ENCODE measurements at regions not wholly inside any gene's neighbourhood (a gene's known extent, or its start where the extent isn't known, plus 50 kb on each side); places are given as distances from the start of the nearest gene placed in this dataset.

DNA sequence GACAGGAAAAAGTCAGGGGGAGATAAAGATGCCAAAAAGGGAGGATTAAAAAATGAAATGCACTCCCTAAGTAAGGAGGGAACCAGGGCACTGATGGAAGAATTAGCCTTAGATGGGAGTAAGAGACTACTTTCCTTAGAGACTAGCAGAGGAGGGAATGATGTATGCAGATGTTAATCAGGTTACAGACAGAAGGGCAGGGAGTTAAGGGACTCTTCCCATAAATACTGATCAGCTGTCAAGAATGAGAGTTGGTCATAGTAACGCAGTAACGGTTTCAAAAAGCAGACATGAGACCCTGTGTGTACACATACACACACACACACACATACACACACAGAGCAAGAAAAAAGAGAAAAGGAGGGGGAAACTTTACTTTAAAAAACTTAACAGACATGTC, 93.4 kb downstream of the PHLDA1 start:
- Mint-ChIP-seq H3K27me3 (ENCODE audit: insufficient read depth) (peaks cover 4% of the 10 kb centered on the region), H3K9me3 (no peaks in the 10 kb centered on the region), H3K36me3 (ENCODE audit: low read depth) (no peaks in the 10 kb centered on the region), H3K27ac (no peak overlapping the region), H3K4me1 (ENCODE audit: low read depth) (peaks cover 17% of the 10 kb centered on the region), H3K4me3 (no peak overlapping the region)
- DNase-seq (ENCODE audit: low spot score): no peak
- intact Hi-C loops (cut with micrococcal nuclease): no loop called here

- Mint-ChIP-seq H3K9me3 (no peaks in the 10 kb centered on the region), H3K27ac (no peak overlapping the region), H3K4me1 (ENCODE audit: low read depth) (peaks cover 24% of the 10 kb centered on the region), H3K36me3 (ENCODE audit: low read depth) (no peaks in the 10 kb centered on the region), H3K4me3 (no peak overlapping the region), H3K27me3 (ENCODE audit: insufficient read depth) (peaks cover 4% of the 10 kb centered on the region)
- no peak for DNase-seq (ENCODE audit: low spot score)
- intact Hi-C loops (cut with micrococcal nuclease): no loop called here
Observed at GRCh38 chr12:75937486-75937885, 94.1 kb downstream of the PHLDA1 start.

- Mint-ChIP-seq H3K9me3 (no peaks in the 10 kb centered on the region), H3K27ac (no peak overlapping the region), H3K4me3 (no peak overlapping the region), H3K4me1 (ENCODE audit: low read depth) (peaks cover 30% of the 10 kb centered on the region), H3K27me3 (ENCODE audit: insufficient read depth) (peaks cover 4% of the 10 kb centered on the region), H3K36me3 (ENCODE audit: low read depth) (no peaks in the 10 kb centered on the region)
- no peak for DNase-seq (ENCODE audit: low spot score)
- intact Hi-C loops (cut with micrococcal nuclease): no loop called here
Observed at GRCh38 chr12:75936515-75937440, 94.8 kb downstream of the PHLDA1 start.

GRCh38 chr12:75935539-75936242, 95.9 kb downstream of the PHLDA1 start:
- peaks cover 4% of the 10 kb centered on the region for H3K27me3 Mint-ChIP-seq (ENCODE audit: insufficient read depth)
- peaks cover 30% of the 10 kb centered on the region for H3K4me1 Mint-ChIP-seq (ENCODE audit: low read depth)
- no peaks in the 10 kb centered on the region for H3K9me3 Mint-ChIP-seq
- no peak for DNase-seq (ENCODE audit: low spot score)
- H3K36me3 Mint-ChIP-seq (ENCODE audit: low read depth): no peaks in the 10 kb centered on the region
- H3K4me3 Mint-ChIP-seq: no peak overlapping the region
- H3K27ac Mint-ChIP-seq: peak overlapping the region; percentile 89
- intact Hi-C loops (cut with micrococcal nuclease): loop anchor here (2.0 kb wide), 2 partner anchors 295 to 409 kb away; no protein-coding TSS in a partner anchor

- peaks cover 49% of the 10 kb centered on the region for H3K4me1 Mint-ChIP-seq (ENCODE audit: low read depth)
- peak overlapping the region; percentile 89 for H3K27ac Mint-ChIP-seq
- DNase-seq (ENCODE audit: low spot score): no peak
- H3K4me3 Mint-ChIP-seq: no peak overlapping the region
- no peaks in the 10 kb centered on the region for H3K36me3 Mint-ChIP-seq (ENCODE audit: low read depth)
- H3K9me3 Mint-ChIP-seq: peaks cover 3% of the 10 kb centered on the region
- intact Hi-C loops (cut with micrococcal nuclease): loop anchor here (5.0 kb wide), 3 partner anchors 56 to 601 kb away; partner anchors contain the start of genes CAPS2 and GLIPR1L1
- peaks cover 4% of the 10 kb centered on the region for H3K27me3 Mint-ChIP-seq (ENCODE audit: insufficient read depth)
Observed at GRCh38 chr12:75933101-75933500, 98.5 kb downstream of the PHLDA1 start.

- peaks cover 49% of the 10 kb centered on the region for H3K4me1 Mint-ChIP-seq (ENCODE audit: low read depth)
- DNase-seq (ENCODE audit: low spot score): no peak
- no peak overlapping the region for H3K4me3 Mint-ChIP-seq
- peaks cover 4% of the 10 kb centered on the region for H3K27me3 Mint-ChIP-seq (ENCODE audit: insufficient read depth)
- no peaks in the 10 kb centered on the region for H3K36me3 Mint-ChIP-seq (ENCODE audit: low read depth)
- peaks cover 7% of the 10 kb centered on the region for H3K9me3 Mint-ChIP-seq
- intact Hi-C loops (cut with micrococcal nuclease): loop anchor here (5.0 kb wide), 3 partner anchors 55 to 600 kb away; partner anchors contain the start of genes CAPS2 and GLIPR1L1
- no peak overlapping the region for H3K27ac Mint-ChIP-seq
Observed at GRCh38 chr12:75932241-75932640, 99.3 kb downstream of the PHLDA1 start.

- Mint-ChIP-seq H3K27me3 (ENCODE audit: insufficient read depth) (peaks cover 1% of the 10 kb centered on the region), H3K9me3 (peaks cover 41% of the 10 kb centered on the region), H3K36me3 (ENCODE audit: low read depth) (peaks cover 15% of the 10 kb centered on the region), H3K4me3 (no peak overlapping the region), H3K27ac (peak overlapping the region; percentile 67), H3K4me1 (ENCODE audit: low read depth) (peaks cover 26% of the 10 kb centered on the region)
- no peak for DNase-seq (ENCODE audit: low spot score)
- intact Hi-C loops (cut with micrococcal nuclease): loop anchor here (1.0 kb wide), 1 partner anchor 11 kb away; no protein-coding TSS in a partner anchor
Observed at GRCh38 chr12:75923964-75924666, 107.5 kb downstream of the PHLDA1 start.

- Mint-ChIP-seq H3K36me3 (ENCODE audit: low read depth) (peaks cover 15% of the 10 kb centered on the region), H3K4me1 (ENCODE audit: low read depth) (peaks cover 16% of the 10 kb centered on the region), H3K27me3 (ENCODE audit: insufficient read depth) (peaks cover 1% of the 10 kb centered on the region), H3K9me3 (peaks cover 37% of the 10 kb centered on the region), H3K4me3 (no peak overlapping the region), H3K27ac (peak overlapping the region; percentile 67)
- intact Hi-C loops (cut with micrococcal nuclease): loop anchor here (1.0 kb wide), 1 partner anchor 10 kb away; no protein-coding TSS in a partner anchor
- DNase-seq (ENCODE audit: low spot score): no peak
Observed at GRCh38 chr12:75922944-75923642, 108.5 kb downstream of the PHLDA1 start.

GRCh38 chr12:75921622-75922289, 109.8 kb downstream of the PHLDA1 start:
- Mint-ChIP-seq H3K4me1 (ENCODE audit: low read depth) (peaks cover 23% of the 10 kb centered on the region), H3K36me3 (ENCODE audit: low read depth) (peaks cover 19% of the 10 kb centered on the region), H3K27me3 (ENCODE audit: insufficient read depth) (peaks cover 1% of the 10 kb centered on the region), H3K27ac (no peak overlapping the region), H3K4me3 (no peak overlapping the region), H3K9me3 (peaks cover 33% of the 10 kb centered on the region)
- no peak for DNase-seq (ENCODE audit: low spot score)
- intact Hi-C loops (cut with micrococcal nuclease): no loop called here

DNA sequence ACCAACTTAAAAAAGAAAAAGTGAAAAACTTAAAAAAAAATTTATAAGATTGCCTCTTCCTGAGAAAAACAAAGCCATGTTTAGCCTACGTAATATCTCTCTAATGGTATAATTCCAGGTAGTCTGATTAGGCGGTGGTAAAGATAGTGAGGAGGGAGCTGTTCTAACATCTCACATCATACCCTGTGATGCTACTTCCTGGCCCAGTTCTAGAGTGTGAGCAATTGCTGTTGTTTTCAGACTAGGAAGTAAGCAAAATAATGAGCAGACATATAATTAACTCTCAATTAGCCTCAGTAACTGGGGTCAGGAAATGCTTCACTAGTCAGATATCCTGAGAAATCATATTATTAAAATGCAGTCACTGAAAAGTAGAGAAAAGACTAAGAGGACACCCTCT, 113.9 kb downstream of the PHLDA1 start:
- peaks cover 6% of the 10 kb centered on the region for H3K36me3 Mint-ChIP-seq (ENCODE audit: low read depth)
- intact Hi-C loops (cut with micrococcal nuclease): no loop called here
- H3K4me3 Mint-ChIP-seq: no peak overlapping the region
- peaks cover 1% of the 10 kb centered on the region for H3K27me3 Mint-ChIP-seq (ENCODE audit: insufficient read depth)
- H3K27ac Mint-ChIP-seq: no peak overlapping the region
- H3K9me3 Mint-ChIP-seq: peaks cover 5% of the 10 kb centered on the region
- no peak for DNase-seq (ENCODE audit: low spot score)
- H3K4me1 Mint-ChIP-seq (ENCODE audit: low read depth): peaks cover 30% of the 10 kb centered on the region

GRCh38 chr12:75917083-75917482, 114.5 kb downstream of the PHLDA1 start:
- Mint-ChIP-seq H3K27me3 (ENCODE audit: insufficient read depth) (peaks cover under 1% of the 10 kb centered on the region), H3K27ac (peak overlapping the region; percentile 28), H3K4me1 (ENCODE audit: low read depth) (peaks cover 29% of the 10 kb centered on the region), H3K36me3 (ENCODE audit: low read depth) (peaks cover 5% of the 10 kb centered on the region), H3K4me3 (no peak overlapping the region), H3K9me3 (peaks cover 2% of the 10 kb centered on the region)
- intact Hi-C loops (cut with micrococcal nuclease): no loop called here
- no peak for DNase-seq (ENCODE audit: low spot score)

Data from activated T-helper 1 cell treated with anti-CD3 and anti-CD28 coated beads, Interleukin-12 subunit alpha, Interleukin-12 subunit beta, Interleukin-2, Interleukin-4 antibody, amounts not matched to agents 30 ng/mL and 10 ng/mL and 1 ng/mL, durations not matched to agents 14 hours and 24 hours and 36 hours (primary cell).